GM21360 (cell line): ENCODE measurements at regions not wholly inside any gene's neighbourhood (a gene's known extent, or its start where the extent isn't known, plus 50 kb on each side); places are given as distances from the start of the nearest gene placed in this dataset.
A peak's percentile ranks its signal among the peaks of the same experiment; 100 is the strongest.
"Not testable (repeated sequence)": the region's sequence is repeated elsewhere in the genome, so short reads cannot be mapped to it uniquely, and the experiment has no call there.

ENCODE experiments used
- ATAC-seq: cut with Tn5 transposase; IDR thresholded peaks from one replicate; pipeline ENCODE4 v1.9.1; 2021; ENCODE audit warnings: mild to moderate bottlenecking, moderate library complexity; ENCODE audit not compliant: unreplicated experiment

DNA sequence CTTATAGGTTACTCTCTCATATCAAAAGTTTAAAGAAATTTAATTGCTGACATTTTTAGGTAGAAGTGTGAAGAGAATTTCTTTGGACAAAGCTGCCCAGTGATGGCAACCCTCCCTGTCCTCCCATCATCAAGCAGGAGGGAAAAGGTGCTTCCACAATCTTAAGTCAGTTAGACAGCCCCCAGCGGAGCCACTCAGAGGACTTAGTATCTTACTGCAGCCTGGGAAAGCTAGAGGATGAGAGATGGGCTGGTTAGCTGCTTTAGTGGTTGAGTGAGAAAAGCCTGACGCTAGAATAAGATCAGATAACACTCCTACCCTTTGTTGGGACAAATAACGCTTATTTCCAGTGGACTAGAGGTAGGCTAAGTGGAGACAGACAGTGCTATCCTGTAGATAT lies 227.1 kb downstream of the RFPL4B start:
- ATAC-seq = no peak

DNA sequence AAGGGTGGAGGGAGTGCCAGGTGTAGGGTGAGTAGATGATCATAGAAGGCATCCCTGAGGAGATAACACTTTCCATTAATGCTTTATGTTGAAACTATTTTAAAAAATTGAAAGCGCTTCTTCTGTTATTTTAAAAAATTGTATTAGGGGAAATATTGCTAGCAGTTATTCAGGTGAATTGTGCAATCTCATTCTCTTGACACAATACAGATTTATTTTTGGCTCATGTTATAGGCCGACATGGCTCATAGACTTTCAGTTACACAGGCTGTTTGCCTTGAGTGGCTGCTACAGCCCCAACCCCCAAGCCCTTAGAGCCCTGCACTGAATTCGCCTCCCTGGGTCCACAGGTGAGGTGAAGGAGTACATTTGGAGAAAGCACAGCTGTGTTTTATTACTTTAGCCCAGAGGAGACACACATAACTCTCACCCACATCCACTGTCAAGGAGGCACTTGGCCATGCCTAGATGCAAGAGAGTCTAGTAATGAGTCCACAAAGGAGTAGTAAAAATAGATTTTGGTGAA lies 228.2 kb downstream of the RFPL4B start:
- ATAC-seq = no peak

DNA sequence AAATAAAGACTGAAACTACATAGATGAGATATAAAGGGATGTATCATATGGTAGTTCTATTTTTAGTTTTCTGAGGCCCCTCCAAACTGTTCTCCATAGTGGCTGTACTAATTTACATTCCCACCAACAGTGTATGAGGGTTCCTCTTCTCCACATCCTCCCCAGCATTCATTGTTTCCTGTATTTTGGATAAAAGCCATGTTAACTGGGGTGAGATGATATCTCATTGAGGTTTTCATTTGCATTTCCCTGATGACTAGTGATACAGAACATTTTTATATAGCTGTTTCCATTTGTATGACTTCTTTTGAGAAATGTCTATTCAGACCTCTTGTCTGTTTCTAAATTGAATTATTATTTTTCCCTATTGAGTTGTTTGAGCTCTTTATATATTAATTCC lies 229.3 kb downstream of the RFPL4B start:
- no peak for ATAC-seq

DNA sequence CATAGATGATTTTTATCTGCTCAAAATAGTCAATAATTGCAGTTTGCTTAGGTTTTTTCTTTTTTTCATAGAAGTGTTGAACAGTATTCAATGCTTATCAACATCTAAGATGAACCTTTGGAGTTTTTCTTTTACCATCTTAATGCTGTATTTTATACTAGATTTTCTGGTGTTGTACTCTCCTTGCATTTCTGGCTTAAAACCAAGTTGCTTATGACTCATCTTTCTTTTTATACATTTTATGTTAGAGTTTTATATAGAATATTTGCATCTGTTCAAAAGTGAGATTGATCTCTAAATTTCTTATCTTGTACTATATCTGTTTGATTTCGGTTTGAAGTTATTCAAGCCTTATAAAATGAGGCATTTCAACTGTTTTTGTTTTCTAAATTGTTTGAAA lies 232.5 kb downstream of the RFPL4B start:
- no peak for ATAC-seq

DNA sequence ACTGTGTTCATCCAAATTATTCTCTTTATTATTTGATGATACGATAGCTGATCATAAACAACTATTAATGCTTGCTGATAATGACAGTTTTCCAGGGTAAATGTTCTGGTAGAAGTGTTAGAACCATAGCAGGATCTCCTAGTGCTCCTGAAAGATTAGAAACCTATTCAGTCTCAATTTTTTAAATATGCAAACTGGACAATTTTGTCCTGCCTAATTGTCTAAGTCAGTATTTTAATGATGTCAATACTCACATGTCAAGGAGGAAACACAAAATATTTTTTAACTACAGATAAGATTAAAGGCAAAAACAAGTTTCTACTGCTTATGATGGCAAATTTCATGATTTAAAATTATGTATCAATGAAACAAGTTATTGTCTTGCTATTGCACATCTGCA lies 233.9 kb downstream of the RFPL4B start:
- no peak for ATAC-seq

DNA sequence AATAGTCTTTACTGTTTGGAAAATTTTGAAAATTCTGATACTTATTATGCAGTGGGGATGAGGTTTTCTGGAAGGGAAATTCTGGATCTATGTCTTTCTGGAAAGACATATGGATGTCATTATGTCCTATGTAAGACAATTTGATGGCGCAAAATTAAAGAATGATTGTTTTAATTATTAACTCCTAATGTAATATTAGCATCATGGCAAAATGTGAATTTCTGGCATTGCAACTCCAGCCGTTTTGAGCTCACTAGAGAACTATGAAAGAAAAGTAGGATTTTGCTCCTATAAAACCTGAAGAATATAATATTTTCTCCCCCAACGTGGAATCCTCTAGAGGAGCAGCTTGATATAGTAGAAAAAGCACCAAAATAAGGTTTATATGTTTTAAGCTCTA lies 243.2 kb downstream of the RFPL4B start:
- no peak for ATAC-seq

DNA sequence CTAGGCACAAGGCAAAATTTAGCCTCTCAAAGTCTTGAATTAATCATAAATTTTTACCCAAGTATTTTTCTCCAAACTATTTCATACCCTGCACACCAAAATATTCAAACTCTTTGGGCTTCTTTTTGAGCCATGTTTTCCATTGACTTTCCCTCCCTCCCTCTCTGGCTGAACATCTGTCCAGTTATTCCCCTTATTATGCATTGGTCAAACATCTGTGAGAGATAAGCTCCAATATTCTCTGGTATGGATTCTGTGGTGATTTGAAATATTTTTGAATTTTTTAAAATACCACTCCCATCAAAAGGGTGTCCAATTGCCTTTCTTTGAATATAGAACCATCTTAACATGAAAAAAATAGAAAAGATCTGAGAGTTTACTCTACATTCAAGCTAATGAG lies 244.2 kb downstream of the RFPL4B start:
- no peak for ATAC-seq

DNA sequence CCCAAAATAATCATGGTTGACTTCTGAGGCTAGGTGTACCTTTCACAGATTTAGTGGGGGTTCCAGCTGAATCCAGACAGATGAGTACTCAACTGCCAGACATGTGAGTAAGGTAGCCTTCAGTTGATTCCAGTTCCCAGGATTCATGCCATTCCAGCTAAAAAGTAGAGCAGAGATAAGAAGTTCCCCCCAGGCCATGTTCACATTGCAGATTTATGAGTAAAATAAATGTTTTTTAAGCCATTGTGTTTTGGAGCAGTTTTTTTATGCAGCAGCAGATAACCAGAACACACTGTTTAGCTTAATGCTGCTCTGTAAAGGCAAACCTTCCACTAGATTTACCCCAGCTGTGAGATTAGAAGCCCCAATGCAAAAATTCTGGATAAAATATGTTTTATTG lies 245.0 kb downstream of the RFPL4B start:
- no peak for ATAC-seq

DNA sequence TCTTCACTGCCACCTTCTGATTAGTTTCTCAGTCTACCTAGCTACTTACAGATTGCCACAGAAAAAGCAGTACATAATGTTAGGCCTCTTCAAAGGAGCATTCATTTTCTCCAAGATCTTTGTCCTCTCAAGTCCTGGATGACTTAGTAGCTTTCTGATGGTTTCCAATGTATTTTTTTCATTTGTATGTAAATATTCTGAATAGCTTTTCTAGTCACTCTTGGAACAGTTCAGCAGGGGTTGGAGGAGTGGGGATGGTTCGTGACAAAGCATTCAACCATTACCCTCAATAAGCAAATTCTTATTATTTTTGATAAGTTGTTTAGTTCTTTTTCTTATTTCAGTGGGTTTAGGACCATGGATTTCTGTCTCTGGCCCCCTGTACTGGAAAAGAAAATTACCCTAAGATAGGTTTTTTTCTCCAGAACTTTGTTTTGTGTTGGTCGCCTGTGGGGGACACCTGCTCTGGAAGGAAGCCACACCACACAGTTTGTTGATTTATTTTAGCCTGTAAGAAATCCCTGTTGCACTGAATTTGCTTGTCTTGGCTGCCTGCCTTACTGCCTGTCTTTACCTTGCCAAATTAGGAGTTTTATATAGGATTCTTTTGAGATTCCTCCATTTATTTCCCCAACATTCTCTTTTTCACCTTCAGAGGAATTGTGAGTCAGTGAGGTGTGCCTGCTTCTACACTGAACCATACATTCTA lies 247.9 kb downstream of the RFPL4B start:
- ATAC-seq = no peak

DNA sequence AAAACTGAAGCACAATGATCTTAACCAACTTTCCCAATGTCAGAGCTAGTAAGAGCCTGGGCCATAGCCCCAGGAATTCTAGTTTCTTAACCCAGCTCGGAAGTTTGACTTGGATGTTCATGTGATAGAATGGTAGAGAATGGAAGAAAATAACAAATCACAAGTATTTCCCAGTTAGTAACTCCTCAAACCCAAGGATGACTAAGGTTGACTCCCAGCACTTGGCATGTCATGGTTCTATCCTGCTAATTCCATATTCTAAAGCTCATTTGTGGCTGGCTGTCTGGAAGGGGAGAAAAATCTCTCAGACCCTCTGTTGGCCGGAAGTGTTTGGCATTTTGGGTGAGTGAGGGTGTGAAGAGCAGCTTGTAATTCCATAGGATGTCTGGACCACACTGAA lies 248.7 kb downstream of the RFPL4B start:
- ATAC-seq = no peak

GRCh38 chr6:112597176-112597575 lies 250.0 kb downstream of the RFPL4B start:
- ATAC-seq = no peak

DNA sequence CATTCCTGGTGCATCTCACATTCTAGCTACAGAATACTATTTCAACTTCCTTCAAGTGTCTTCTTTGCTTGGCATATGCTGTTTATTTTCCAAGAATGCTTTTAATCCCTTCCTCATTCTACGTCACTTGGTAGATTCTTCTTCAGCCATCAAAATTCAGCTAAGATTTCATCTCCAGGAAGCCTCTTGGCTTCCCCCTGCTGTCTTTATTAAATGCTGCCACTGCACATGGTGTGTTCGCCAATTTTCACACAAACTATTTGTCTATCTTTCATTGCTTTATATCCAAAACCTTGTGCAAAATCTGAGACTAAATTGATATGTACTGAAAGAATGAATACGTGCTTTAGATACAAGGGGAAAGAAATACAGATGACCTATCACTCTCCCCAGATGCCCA lies 253.0 kb downstream of the RFPL4B start:
- no peak for ATAC-seq

- no peak for ATAC-seq
Measured at GRCh38 chr6:112603726-112604125, 256.6 kb downstream of the RFPL4B start.

GRCh38 chr6:112606656-112607435 lies 259.7 kb downstream of the RFPL4B start:
- no peak for ATAC-seq

- ATAC-seq = not testable (repeated sequence)
Measured at GRCh38 chr6:112608925-112609324, 261.8 kb downstream of the RFPL4B start.

- no peak for ATAC-seq
Measured at GRCh38 chr6:112613410-112613809, 266.3 kb downstream of the RFPL4B start.

GRCh38 chr6:112618849-112619248 lies 271.7 kb downstream of the RFPL4B start:
- no peak for ATAC-seq

DNA sequence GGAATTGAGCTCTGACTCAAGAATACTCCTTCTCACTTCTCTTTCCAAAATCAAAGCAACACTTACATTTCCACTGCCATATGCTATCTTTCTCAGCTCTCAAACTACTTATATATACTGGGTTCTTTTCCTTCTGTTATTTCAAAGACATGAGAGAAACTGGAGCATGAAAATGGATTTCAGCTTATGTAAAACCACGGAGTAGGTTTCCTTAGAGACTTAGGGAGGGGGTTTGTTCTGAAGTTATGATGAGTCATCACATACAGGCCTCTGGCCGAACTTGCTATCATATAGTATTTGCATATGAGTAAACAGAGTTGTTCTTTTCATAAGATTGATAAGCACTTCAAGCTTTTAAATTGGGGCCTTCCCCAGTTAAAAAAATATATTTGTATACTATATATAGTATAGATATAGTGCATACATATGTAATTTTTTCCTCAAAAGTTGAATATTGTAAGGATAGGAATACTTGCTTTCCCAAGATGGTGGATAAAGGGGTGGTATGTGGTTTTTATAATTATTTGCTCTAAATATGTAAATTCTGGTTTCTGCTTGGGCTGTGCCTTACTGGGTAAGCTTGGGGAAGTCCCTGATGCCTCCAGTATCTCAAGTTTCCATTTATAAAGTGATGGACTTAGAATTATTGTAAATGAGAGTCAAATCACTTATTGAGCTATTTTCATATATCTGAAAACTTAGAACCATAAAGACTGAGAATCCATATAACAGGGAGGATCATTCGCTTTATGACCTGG lies 273.9 kb downstream of the RFPL4B start:
- ATAC-seq = peak; percentile 85

GRCh38 chr6:112622036-112622435 lies 274.9 kb downstream of the RFPL4B start:
- ATAC-seq = no peak

GRCh38 chr6:112626468-112627082 lies 279.4 kb downstream of the RFPL4B start:
- ATAC-seq = peak; percentile 97

DNA sequence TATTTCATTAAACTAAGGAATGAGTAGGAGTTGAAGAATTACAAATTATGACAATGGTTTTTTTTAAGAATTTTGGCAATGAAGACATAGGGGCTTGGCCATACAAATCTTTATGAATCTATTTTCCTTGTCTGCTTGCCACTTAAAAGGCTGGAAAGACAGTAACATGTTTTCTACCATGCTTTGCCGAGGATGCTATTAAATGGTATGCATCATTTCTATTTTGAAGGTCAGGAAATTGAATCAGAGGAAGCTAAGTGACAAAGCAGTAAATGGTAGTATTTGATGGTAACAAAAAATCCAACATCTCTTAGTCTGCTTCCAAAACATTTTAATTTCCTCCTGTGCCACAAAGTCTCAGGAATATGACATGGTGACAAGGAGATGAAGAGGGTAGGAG lies 287.2 kb downstream of the RFPL4B start:
- ATAC-seq = no peak
